ENCODE measurements at regions not wholly inside any gene's neighbourhood (a gene's known extent, or its start where the extent isn't known, plus 50 kb on each side); places are given as distances from the start of the nearest gene placed in this dataset.

DNA sequence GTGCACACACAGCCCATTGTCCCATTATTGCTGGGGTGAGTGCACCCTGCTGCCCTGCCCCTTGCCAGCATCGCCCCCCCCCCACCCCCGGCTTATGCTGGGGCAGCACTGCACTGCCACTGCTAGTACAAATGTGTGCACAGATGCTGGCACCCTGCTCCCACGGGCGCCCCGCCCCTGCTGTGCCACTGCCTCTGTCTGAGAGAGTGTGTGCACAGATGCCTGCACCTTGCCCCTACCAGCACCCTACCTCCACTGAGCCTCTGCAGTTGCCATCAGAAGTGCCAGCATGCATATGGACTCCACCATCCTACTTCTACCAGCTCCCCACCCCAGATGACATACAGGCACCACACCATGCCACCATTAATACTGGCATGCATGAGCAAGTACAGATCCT, 454.6 kb upstream of the KHDRBS2 start:
- Histone ChIP-seq H3K27ac (ENCODE audit: low read depth in 2 of 2, low read length in 2 of 2) (no peak overlapping the region), H3K36me3 (ENCODE audit: control insufficient read depth in 2 of 3, insufficient read depth in 3 of 3, low read length in 3 of 3) (no peaks in the 10 kb centered on the region), H3K4me1 (ENCODE audit: control insufficient read depth in 2 of 3, insufficient read depth in 2 of 3, low read depth in 1 of 3, low read length in 3 of 3) (no peaks in the 10 kb centered on the region), H3K27me3 (ENCODE audit: control insufficient read depth, insufficient read depth, low read length) (no peaks in the 10 kb centered on the region), H3K9me3 (ENCODE audit: control insufficient read depth in 2 of 3, insufficient read depth in 1 of 3, low read length in 3 of 3) (no peaks in the 10 kb centered on the region), H3K9ac (ENCODE audit: low read length in 3 of 3) (no peak overlapping the region), H3K4me3 (ENCODE audit: low read length in 3 of 3) (no peak overlapping the region)
- no peak for TF ChIP-seq CTCF (IDR thresholded peaks at IDR 0.05; ENCODE audit: borderline replicate concordance, extremely low read depth, insufficient read depth)
- FAIRE-seq (no peak), DNase-seq (peak in 1 of 5 donors; percentile 54)
- intact Hi-C loops (cut with DNase I), result no loop called here

- H3K4me3 ChIP-seq (ENCODE audit: low read length in 3 of 3), result no peak overlapping the region
- intact Hi-C loops (cut with DNase I), result no loop called here
- H3K36me3 ChIP-seq (ENCODE audit: control insufficient read depth in 2 of 3, insufficient read depth in 3 of 3, low read length in 3 of 3), result no peaks in the 10 kb centered on the region
- no peaks in the 10 kb centered on the region for H3K27me3 ChIP-seq (ENCODE audit: control insufficient read depth, insufficient read depth, low read length)
- FAIRE-seq, result no peak
- no peaks in the 10 kb centered on the region for H3K9me3 ChIP-seq (ENCODE audit: control insufficient read depth in 2 of 3, insufficient read depth in 1 of 3, low read length in 3 of 3)
- peak in 1 of 5 donors; percentile 22 for DNase-seq
- H3K4me1 ChIP-seq (ENCODE audit: control insufficient read depth in 2 of 3, insufficient read depth in 2 of 3, low read depth in 1 of 3, low read length in 3 of 3), result no peaks in the 10 kb centered on the region
- H3K9ac ChIP-seq (ENCODE audit: low read length in 3 of 3), result no peak overlapping the region
- no peak overlapping the region for H3K27ac ChIP-seq (ENCODE audit: low read depth in 2 of 2, low read length in 2 of 2)
- TF ChIP-seq CTCF (IDR thresholded peaks at IDR 0.05; ENCODE audit: borderline replicate concordance, extremely low read depth, insufficient read depth), result no peak
Observed at GRCh38 chr6:62740171-62740570, 454.1 kb upstream of the KHDRBS2 start.

- Histone ChIP-seq H3K27ac (ENCODE audit: low read depth in 2 of 2, low read length in 2 of 2) (no peak overlapping the region), H3K9ac (ENCODE audit: low read length in 3 of 3) (no peak overlapping the region), H3K27me3 (ENCODE audit: control insufficient read depth, insufficient read depth, low read length) (no peaks in the 10 kb centered on the region), H3K4me3 (ENCODE audit: low read length in 3 of 3) (no peak overlapping the region), H3K4me1 (ENCODE audit: control insufficient read depth in 2 of 3, insufficient read depth in 2 of 3, low read depth in 1 of 3, low read length in 3 of 3) (no peaks in the 10 kb centered on the region), H3K36me3 (ENCODE audit: control insufficient read depth in 2 of 3, insufficient read depth in 3 of 3, low read length in 3 of 3) (no peaks in the 10 kb centered on the region), H3K9me3 (ENCODE audit: control insufficient read depth in 2 of 3, insufficient read depth in 1 of 3, low read length in 3 of 3) (no peaks in the 10 kb centered on the region)
- no peak for TF ChIP-seq CTCF (IDR thresholded peaks at IDR 0.05; ENCODE audit: borderline replicate concordance, extremely low read depth, insufficient read depth)
- intact Hi-C loops (cut with DNase I), result no loop called here
- DNase-seq (no peak), FAIRE-seq (no peak)
Observed at GRCh38 chr6:62737792-62738191, 451.8 kb upstream of the KHDRBS2 start.

DNA sequence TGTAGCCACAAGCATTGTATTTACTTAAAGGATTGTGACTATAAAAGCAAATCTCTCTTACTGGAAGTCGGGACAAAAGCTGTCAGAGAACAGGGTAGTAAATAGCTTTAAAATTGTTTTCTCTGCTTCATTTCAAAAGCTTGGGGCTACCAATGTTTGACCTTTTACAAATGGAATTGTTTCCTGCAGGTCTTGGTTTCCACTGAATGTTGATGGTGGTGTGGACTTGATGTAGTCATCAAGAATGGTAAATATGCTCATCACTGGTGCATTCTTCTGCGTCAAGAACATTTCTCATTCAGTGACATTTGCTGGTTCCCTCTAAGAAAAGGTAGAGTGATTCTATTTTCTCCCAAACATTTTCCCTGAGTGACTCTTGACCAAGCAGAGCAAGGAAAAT, 435.4 kb upstream of the KHDRBS2 start:
- H3K4me1 ChIP-seq (ENCODE audit: control insufficient read depth in 2 of 3, insufficient read depth in 2 of 3, low read depth in 1 of 3, low read length in 3 of 3), result no peaks in the 10 kb centered on the region
- no peak for TF ChIP-seq CTCF (IDR thresholded peaks at IDR 0.05; ENCODE audit: borderline replicate concordance, extremely low read depth, insufficient read depth)
- no peak overlapping the region for H3K4me3 ChIP-seq (ENCODE audit: low read length in 3 of 3)
- no peaks in the 10 kb centered on the region for H3K9me3 ChIP-seq (ENCODE audit: control insufficient read depth in 2 of 3, insufficient read depth in 1 of 3, low read length in 3 of 3)
- DNase-seq (no peak), FAIRE-seq (no peak)
- H3K9ac ChIP-seq (ENCODE audit: low read length in 3 of 3), result no peak overlapping the region
- no peak overlapping the region for H3K27ac ChIP-seq (ENCODE audit: low read depth in 2 of 2, low read length in 2 of 2)
- H3K36me3 ChIP-seq (ENCODE audit: control insufficient read depth in 2 of 3, insufficient read depth in 3 of 3, low read length in 3 of 3), result no peaks in the 10 kb centered on the region
- no peaks in the 10 kb centered on the region for H3K27me3 ChIP-seq (ENCODE audit: control insufficient read depth, insufficient read depth, low read length)
- intact Hi-C loops (cut with DNase I), result no loop called here
